Kasumi-1 (cell line): ENCODE measurements at regions not wholly inside any gene's neighbourhood (a gene's known extent, or its start where the extent isn't known, plus 50 kb on each side); places are given as distances from the start of the nearest gene placed in this dataset.

Source experiments
- DNase-seq, 2 experiments: peaks; one replicate each; lab custom pipeline; 2025; lab: John Stamatoyannopoulos, UW

DNA sequence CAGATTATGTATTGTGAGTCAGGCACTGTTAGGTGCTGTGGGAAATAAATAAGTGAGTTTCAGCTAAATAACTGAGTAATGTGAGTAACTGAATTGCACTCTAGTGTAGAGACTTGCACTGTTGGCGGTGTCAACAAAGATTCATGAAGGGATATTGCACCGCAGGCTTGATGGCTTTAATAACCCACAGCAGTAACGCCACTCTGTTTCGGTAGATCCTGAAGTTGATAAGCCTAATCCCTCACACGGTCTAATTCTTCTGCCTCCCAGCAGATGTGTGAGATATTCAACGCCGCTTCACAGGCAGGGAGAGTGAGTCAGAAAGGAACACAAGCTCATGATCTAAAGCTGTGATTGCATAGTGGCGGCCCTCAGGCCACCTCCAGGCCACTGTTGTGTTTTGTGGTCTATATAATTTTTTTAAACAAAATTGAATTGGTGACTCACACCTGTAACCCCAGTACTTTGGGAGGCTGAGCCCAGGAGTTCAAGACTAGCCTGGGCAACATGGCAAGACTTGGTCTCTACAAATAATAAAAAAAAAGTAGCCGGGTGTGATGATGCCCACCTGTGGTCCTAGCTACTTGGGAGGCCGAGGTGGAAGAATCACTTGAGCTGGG is 94.3 kb downstream of the LIPG start:
- no peak for DNase-seq

- DNase-seq, result no peak
Observed at GRCh38 chr18:49655266-49656072, 93.6 kb downstream of the LIPG start.

DNA sequence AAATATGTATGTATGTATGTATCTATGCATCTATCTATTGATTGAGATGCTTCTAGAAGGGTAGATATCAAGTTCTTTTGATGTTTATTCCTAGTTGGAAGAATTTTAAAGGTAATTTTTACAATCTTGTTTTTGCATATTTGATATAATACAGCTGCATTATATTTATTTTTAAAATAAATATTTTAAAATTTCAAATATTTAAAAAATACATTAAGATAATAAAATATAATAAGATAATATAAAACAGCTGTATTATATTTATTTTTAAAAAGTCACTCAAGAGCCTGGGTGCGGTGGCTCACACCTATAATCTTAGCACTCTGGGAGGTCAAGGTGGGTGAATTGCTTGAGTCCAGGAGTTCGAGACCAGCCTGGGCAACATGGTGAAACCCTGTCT is 92.5 kb downstream of the LIPG start:
- DNase-seq, result no peak

GRCh38 chr18:49652881-49653724 is 91.2 kb downstream of the LIPG start:
- DNase-seq, result no peak

DNA sequence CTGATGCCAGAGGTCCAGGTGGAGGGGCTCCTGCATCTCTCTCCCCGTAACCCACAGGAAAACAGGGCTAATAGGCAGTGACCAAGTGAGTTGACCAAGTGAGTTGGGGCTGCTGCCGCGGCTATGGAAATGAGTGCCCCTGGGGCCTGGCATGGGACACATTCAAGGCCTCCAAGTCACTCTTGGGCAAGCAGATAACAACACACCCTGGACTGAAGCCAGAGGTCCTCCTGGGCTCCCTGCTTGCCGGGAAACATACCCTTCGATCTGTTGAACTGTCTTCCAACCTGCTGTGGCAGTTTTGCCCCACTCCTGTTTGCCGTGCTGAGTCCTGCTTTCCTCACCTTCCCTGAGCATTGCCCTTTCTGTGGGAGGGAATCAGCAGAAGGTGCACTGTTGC is 89.2 kb downstream of the LIPG start:
- DNase-seq, result no peak

DNA sequence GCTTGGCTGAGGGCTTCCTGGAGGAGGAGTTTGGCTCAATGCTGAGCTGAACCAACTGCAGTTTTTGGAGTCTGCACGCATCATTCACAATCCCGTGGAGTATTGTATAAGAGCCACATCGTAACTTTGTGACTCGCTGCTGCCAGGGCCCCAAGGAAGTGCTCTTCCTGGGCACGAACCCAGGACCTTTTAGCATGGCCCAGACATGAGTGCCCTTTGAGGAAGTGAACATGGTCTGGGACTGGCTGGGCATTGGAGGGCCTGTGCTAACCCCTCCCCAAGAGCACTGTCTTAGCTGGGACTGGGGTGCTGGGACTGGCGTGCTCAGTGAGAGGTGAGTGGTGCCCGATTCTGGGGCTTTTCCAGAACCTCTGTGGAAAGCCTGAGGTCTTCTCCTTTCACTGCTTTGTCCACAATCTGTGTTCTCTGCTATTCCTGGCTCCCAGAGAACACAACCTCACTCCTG is 88.6 kb downstream of the LIPG start:
- no peak for DNase-seq

DNA sequence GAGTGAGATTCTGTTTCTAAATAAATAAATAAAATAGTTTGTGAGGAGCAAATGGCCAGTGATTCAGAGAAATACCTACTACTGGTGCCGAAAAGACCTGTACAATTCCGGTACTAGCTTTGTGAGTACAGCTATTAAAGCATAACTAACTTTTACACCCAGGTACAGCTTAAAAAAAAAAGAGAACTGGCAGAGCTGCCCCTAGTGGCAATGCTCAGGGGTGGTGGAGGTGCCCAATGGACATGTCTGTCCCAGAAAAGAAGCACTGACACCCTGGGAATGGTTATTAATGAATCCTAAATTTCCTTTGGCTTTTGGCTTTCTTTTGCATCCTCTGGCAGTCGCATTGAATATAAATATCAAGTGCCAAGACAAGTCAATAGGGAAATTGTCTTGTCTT is 87.0 kb downstream of the LIPG start:
- DNase-seq, result no peak
